ENCODE measurements at regions not wholly inside any gene's neighbourhood (a gene's known extent, or its start where the extent isn't known, plus 50 kb on each side); places are given as distances from the start of the nearest gene placed in this dataset.

DNA sequence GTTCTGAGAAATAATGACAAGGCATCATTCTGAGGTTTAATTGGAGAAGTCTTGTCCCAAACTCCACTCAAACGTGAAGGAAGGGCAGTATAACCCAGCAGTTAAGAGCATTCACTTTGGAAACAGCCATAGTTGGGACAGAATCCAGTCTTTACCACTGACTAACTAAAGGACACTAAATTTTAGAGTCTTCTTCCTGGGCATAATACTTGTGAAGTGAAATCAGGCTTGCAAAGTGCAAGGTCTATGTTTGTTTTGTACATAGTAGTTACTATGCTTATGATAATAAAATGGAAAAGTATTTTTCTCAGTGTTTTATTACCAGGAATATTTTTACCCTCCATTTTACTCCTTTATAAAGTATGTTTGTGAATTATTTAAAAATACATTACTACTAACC lies 748.2 kb upstream of the ID2 start:
- TF ChIP-seq POLR2AphosphoS5 (IDR thresholded peaks at IDR 0.05) (peak in 1 of 3 donors; percentile 42), EP300 (IDR thresholded peaks at IDR 0.05; ENCODE audit: low read depth) (no peak)
- TF ChIP-seq, protein P1, sequence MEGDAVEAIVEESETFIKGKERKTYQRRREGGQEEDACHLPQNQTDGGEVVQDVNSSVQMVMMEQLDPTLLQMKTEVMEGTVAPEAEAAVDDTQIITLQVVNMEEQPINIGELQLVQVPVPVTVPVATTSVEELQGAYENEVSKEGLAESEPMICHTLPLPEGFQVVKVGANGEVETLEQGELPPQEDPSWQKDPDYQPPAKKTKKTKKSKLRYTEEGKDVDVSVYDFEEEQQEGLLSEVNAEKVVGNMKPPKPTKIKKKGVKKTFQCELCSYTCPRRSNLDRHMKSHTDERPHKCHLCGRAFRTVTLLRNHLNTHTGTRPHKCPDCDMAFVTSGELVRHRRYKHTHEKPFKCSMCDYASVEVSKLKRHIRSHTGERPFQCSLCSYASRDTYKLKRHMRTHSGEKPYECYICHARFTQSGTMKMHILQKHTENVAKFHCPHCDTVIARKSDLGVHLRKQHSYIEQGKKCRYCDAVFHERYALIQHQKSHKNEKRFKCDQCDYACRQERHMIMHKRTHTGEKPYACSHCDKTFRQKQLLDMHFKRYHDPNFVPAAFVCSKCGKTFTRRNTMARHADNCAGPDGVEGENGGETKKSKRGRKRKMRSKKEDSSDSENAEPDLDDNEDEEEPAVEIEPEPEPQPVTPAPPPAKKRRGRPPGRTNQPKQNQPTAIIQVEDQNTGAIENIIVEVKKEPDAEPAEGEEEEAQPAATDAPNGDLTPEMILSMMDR (IDR thresholded peaks at IDR 0.05): no peak
